ENCODE measurements at regions not wholly inside any gene's neighbourhood (a gene's known extent, or its start where the extent isn't known, plus 50 kb on each side); places are given as distances from the start of the nearest gene placed in this dataset.

DNA sequence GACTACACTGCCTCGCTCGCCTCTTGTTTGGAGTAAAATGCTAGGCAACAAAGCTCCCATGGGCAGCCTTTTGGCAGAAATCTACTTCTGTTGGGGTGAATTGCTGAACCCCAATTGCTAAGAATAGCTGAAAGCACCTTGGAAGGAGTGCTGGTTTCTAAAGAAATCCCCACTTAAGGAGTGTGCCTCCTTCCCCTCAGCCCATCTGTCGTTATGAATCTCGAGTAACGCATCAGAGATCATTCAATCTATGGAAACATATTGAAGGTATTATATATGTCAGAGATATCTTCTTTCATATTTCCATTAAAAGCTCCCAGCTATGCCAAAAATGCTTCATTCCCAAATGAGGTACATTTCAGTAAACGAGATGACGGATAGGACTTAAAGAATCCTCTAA lies 229.6 kb upstream of the BLID start:
- TF ChIP-seq, protein P1, sequence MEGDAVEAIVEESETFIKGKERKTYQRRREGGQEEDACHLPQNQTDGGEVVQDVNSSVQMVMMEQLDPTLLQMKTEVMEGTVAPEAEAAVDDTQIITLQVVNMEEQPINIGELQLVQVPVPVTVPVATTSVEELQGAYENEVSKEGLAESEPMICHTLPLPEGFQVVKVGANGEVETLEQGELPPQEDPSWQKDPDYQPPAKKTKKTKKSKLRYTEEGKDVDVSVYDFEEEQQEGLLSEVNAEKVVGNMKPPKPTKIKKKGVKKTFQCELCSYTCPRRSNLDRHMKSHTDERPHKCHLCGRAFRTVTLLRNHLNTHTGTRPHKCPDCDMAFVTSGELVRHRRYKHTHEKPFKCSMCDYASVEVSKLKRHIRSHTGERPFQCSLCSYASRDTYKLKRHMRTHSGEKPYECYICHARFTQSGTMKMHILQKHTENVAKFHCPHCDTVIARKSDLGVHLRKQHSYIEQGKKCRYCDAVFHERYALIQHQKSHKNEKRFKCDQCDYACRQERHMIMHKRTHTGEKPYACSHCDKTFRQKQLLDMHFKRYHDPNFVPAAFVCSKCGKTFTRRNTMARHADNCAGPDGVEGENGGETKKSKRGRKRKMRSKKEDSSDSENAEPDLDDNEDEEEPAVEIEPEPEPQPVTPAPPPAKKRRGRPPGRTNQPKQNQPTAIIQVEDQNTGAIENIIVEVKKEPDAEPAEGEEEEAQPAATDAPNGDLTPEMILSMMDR (IDR thresholded peaks at IDR 0.05; ENCODE audit: insufficient read depth, low read depth, low read length), result no peak
- no peak for TF ChIP-seq EZH2 (IDR thresholded peaks at IDR 0.05; ENCODE audit: insufficient read depth, low read length)

Measured in astrocyte (in vitro differentiated cells and primary cell).